Effector CD4-positive, alpha-beta T cell (primary cell): ENCODE measurements at regions not wholly inside any gene's neighbourhood (a gene's known extent, or its start where the extent isn't known, plus 50 kb on each side); places are given as distances from the start of the nearest gene placed in this dataset.

Source experiments
- DNase-seq: peaks from one replicate; pipeline ENCODE4 v3.0.0-alpha.2; 2020

- DNase-seq, result no peak
Observed at GRCh38 chr9:29793970-29794369, 2220.7 kb upstream of the C9orf72 start.

- no peak for DNase-seq
Observed at GRCh38 chr9:29796291-29796952, 2223.1 kb upstream of the C9orf72 start.

- DNase-seq, result no peak
Observed at GRCh38 chr9:29798599-29798998, 2225.3 kb upstream of the C9orf72 start.

GRCh38 chr9:29799227-29799626 lies 2225.9 kb upstream of the C9orf72 start:
- no peak for DNase-seq

GRCh38 chr9:29800821-29801220 lies 2227.5 kb upstream of the C9orf72 start:
- DNase-seq, result no peak

GRCh38 chr9:29802454-29802853 lies 2229.2 kb upstream of the C9orf72 start:
- DNase-seq, result no peak

- DNase-seq, result no peak
Observed at GRCh38 chr9:29806937-29807618, 2233.8 kb upstream of the C9orf72 start.

- no peak for DNase-seq
Observed at GRCh38 chr9:29816954-29817703, 2243.8 kb upstream of the C9orf72 start.

- no peak for DNase-seq
Observed at GRCh38 chr9:29822458-29822857, 2249.2 kb upstream of the C9orf72 start.

- DNase-seq, result no peak
Observed at GRCh38 chr9:29826421-29826820, 2253.1 kb upstream of the C9orf72 start.

- DNase-seq, result no peak
Observed at GRCh38 chr9:29830821-29831220, 2257.5 kb upstream of the C9orf72 start.

- no peak for DNase-seq
Observed at GRCh38 chr9:29838491-29839020, 2265.3 kb upstream of the C9orf72 start.

GRCh38 chr9:29844251-29844650 lies 2271.0 kb upstream of the C9orf72 start:
- DNase-seq, result no peak

- DNase-seq, result no peak
Observed at GRCh38 chr9:29850664-29851063, 2277.4 kb upstream of the C9orf72 start.

- no peak for DNase-seq
Observed at GRCh38 chr9:29861803-29862202, 2288.5 kb upstream of the C9orf72 start.

GRCh38 chr9:29865764-29866313 lies 2292.6 kb upstream of the C9orf72 start:
- no peak for DNase-seq

- DNase-seq, result no peak
Observed at GRCh38 chr9:29866556-29866955, 2293.3 kb upstream of the C9orf72 start.

- no peak for DNase-seq
Observed at GRCh38 chr9:29873579-29873978, 2300.3 kb upstream of the C9orf72 start.

GRCh38 chr9:29875547-29875946 lies 2302.3 kb upstream of the C9orf72 start:
- no peak for DNase-seq

- DNase-seq, result no peak
Observed at GRCh38 chr9:29882767-29883166, 2309.5 kb upstream of the C9orf72 start.

GRCh38 chr9:29906065-29906464 lies 2332.8 kb upstream of the C9orf72 start:
- no peak for DNase-seq

- no peak for DNase-seq
Observed at GRCh38 chr9:29928072-29928471, 2354.8 kb upstream of the C9orf72 start.

- no peak for DNase-seq
Observed at GRCh38 chr9:29939559-29939958, 2366.3 kb upstream of the C9orf72 start.
